Ishikawa (cell line): ENCODE measurements at regions not wholly inside any gene's neighbourhood (a gene's known extent, or its start where the extent isn't known, plus 50 kb on each side); places are given as distances from the start of the nearest gene placed in this dataset.

Source experiments
- CEBPB ChIP-seq: IDR thresholded peaks from 2 replicates; pipeline ENCODE4 v1.6.1; 2012
- CREB1 ChIP-seq: IDR thresholded peaks from 2 replicates; pipeline ENCODE4 v1.6.1; 2012; ENCODE audit warnings: low read depth
- FOXM1 ChIP-seq: IDR thresholded peaks from 2 replicates; pipeline ENCODE4 v1.6.1; 2012; ENCODE audit warnings: low read depth, borderline replicate concordance
- MAX ChIP-seq: IDR thresholded peaks from 2 replicates; pipeline ENCODE4 v1.6.1; 2012
- NFIC ChIP-seq: IDR thresholded peaks from 2 replicates; pipeline ENCODE4 v1.6.1; 2012
- TEAD4 ChIP-seq: IDR thresholded peaks from 2 replicates; pipeline ENCODE4 v1.6.1; 2012
- USF1 ChIP-seq: IDR thresholded peaks from 2 replicates; pipeline ENCODE4 v1.6.1; 2012
- ZBTB7A ChIP-seq: IDR thresholded peaks from 2 replicates; pipeline ENCODE4 v1.6.1; 2012; ENCODE audit warnings: low read depth

- TF ChIP-seq MAX (no peak), CEBPB (no peak), FOXM1 (no peak), ZBTB7A (no peak), CREB1 (no peak), TEAD4 (no peak), USF1 (no peak), NFIC (no peak)
Measured at GRCh38 chr2:57850415-57851130, 196.0 kb upstream of the VRK2 start.
